Gastrocnemius medialis (tissue), 4 donors: ENCODE measurements at regions not wholly inside any gene's neighbourhood (a gene's known extent, or its start where the extent isn't known, plus 50 kb on each side); places are given as distances from the start of the nearest gene placed in this dataset.

ENCODE experiments used
- ATAC-seq, 2 donors: fragments of 150-250 bp; one replicate each; pipeline ENCODE4 v1.9.1; 2016
- DNase-seq, 2 donors: peaks; one replicate each; pipeline ENCODE4 v3.0.0-alpha.2; 2019
- H3K27ac ChIP-seq, 4 donors: fragments of 200-600 bp; sonication (generic); 1 replicate in 1 of 4; 2 replicates in 3 of 4; pipeline ENCODE4 v1.5.1; 2016 to 2018; ENCODE audit warnings: mild to moderate bottlenecking in 2 of 4, moderate library complexity in 1 of 4
- H3K27me3 ChIP-seq, 3 donors: fragments of 200-600 bp; sonication (generic) in 2 of 3; 1 replicate in 1 of 3; 2 replicates in 2 of 3; pipeline versions ENCODE4 v1.5.1 to v1.6.0; 2016 to 2019; ENCODE audit warnings: mild to moderate bottlenecking in 1 of 3, moderate library complexity in 1 of 3
- H3K36me3 ChIP-seq, 2 donors: fragments of 200-600 bp; sonication (generic) in 1 of 2; one replicate each; pipeline ENCODE4 v1.5.1; 2017 to 2018
- H3K4me1 ChIP-seq, 2 donors: fragments of 200-600 bp; sonication (generic) in 1 of 2; one replicate each; pipeline ENCODE4 v1.5.1; 2016 to 2017; ENCODE audit warnings: mild to moderate bottlenecking in 2 of 2
- H3K4me3 ChIP-seq, 4 donors: fragments of 200-600 bp; sonication (generic) in 3 of 4; 1 replicate in 1 of 4; 2 replicates in 3 of 4; pipeline ENCODE4 v1.5.1; 2016 to 2019; ENCODE audit warnings: mild to moderate bottlenecking in 2 of 4
- H3K9me3 ChIP-seq, 3 donors: fragments of 200-600 bp; sonication (generic) in 2 of 3; 1 replicate in 1 of 3; 2 replicates in 2 of 3; pipeline ENCODE4 v1.5.1; 2016 to 2019
- POLR2A ChIP-seq, 2 donors: fragments of 450-650 bp; IDR thresholded peaks; one replicate each; pipeline ENCODE4 v1.6.1; 2017; ENCODE audit warnings: antibody characterized with exemption in 2 of 2, mild to moderate bottlenecking in 2 of 2, moderate library complexity in 2 of 2
- in situ Hi-C, 4 donors: fragments of 200-750 bp; cut with MboI; loops; one replicate each; pipeline versions ENCODE4 v1.15.0 to v1.8.0; 2017; ENCODE audit warnings: low sequenced_read_pairs in 4 of 4
- intact Hi-C: fragments of 100-400 bp; cut with DNase I; formaldehyde crosslinking; loops from one replicate; pipeline ENCODE4 v1.15.1; 2023; ENCODE audit warnings: low total_unique reads
- TF ChIP-seq, protein P1 (sequence below), 5 experiments: fragments of 450-650 bp in 3 of 5; fragments of 200-600 bp in 2 of 5; sonication (generic) in 2 of 5; IDR thresholded peaks in 4 of 5; conservative IDR thresholded peaks in 1 of 5; 1 replicate in 4 of 5; 2 replicates in 1 of 5; pipeline ENCODE4 v1.5.1; 2016 to 2019; ENCODE audit warnings: antibody characterized with exemption in 5 of 5, mild to moderate bottlenecking in 3 of 5, moderate library complexity in 3 of 5

- Histone ChIP-seq H3K9me3 (no peaks in the 10 kb centered on the region), H3K27ac (no peak overlapping the region), H3K4me1 (peaks cover 0 to 8% of the 10 kb centered on the region in 2 donors), H3K36me3 (no peaks in the 10 kb centered on the region), H3K27me3 (no peaks in the 10 kb centered on the region), H3K4me3 (no peak overlapping the region)
- ATAC-seq (no peak), DNase-seq (no peak)
- intact Hi-C loops, result no loop called here
- no peak for TF ChIP-seq POLR2A (IDR thresholded peaks at IDR 0.05)
- TF ChIP-seq, protein P1, sequence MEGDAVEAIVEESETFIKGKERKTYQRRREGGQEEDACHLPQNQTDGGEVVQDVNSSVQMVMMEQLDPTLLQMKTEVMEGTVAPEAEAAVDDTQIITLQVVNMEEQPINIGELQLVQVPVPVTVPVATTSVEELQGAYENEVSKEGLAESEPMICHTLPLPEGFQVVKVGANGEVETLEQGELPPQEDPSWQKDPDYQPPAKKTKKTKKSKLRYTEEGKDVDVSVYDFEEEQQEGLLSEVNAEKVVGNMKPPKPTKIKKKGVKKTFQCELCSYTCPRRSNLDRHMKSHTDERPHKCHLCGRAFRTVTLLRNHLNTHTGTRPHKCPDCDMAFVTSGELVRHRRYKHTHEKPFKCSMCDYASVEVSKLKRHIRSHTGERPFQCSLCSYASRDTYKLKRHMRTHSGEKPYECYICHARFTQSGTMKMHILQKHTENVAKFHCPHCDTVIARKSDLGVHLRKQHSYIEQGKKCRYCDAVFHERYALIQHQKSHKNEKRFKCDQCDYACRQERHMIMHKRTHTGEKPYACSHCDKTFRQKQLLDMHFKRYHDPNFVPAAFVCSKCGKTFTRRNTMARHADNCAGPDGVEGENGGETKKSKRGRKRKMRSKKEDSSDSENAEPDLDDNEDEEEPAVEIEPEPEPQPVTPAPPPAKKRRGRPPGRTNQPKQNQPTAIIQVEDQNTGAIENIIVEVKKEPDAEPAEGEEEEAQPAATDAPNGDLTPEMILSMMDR (IDR thresholded peaks at IDR 0.05 in 4 of 5, conservative IDR thresholded peaks at IDR 0.05 in 1 of 5), result no peak
- in situ Hi-C loops, result no loop called here
Observed at GRCh38 chr2:104620801-104621200, 233.1 kb upstream of the POU3F3 start.

DNA sequence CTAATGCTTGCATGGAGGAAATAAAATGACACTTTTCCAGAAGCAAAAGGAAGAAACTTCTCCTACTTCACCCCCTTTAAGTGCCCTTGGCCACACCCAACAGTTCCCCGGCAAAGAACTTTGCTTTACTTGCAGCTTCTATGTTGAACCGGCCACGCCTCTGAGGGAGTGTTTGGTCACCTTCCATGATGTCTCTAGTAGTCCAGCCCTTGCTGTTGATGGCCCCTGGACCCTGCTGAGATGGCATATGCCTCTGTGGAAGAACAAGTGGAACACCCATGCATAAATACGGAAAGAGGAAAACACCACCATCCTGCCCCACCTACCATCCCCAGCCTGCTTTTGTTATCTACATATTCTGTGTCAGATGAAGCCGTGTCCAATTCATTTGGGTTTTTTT lies 218.3 kb upstream of the POU3F3 start:
- TF ChIP-seq, protein P1 (IDR thresholded peaks at IDR 0.05 in 4 of 5, conservative IDR thresholded peaks at IDR 0.05 in 1 of 5), result no peak
- TF ChIP-seq POLR2A (IDR thresholded peaks at IDR 0.05), result no peak
- H3K27ac ChIP-seq, result no peak overlapping the region
- ATAC-seq (no peak), DNase-seq (no peak)
- no peaks in the 10 kb centered on the region for H3K36me3 ChIP-seq
- H3K27me3 ChIP-seq, result no peaks in the 10 kb centered on the region
- in situ Hi-C loops, result no loop called here
- no peak overlapping the region for H3K4me3 ChIP-seq
- H3K9me3 ChIP-seq, result no peaks in the 10 kb centered on the region
- intact Hi-C loops, result no loop called here
- no peaks in the 10 kb centered on the region for H3K4me1 ChIP-seq

- DNase-seq, result no peak
- TF ChIP-seq POLR2A (IDR thresholded peaks at IDR 0.05), result no peak
- TF ChIP-seq, protein P1 (IDR thresholded peaks at IDR 0.05 in 4 of 5, conservative IDR thresholded peaks at IDR 0.05 in 1 of 5), result no peak
- no peaks in the 10 kb centered on the region for H3K36me3 ChIP-seq
- ATAC-seq, result no peak
- H3K27ac ChIP-seq, result no peak overlapping the region
- no peaks in the 10 kb centered on the region for H3K4me1 ChIP-seq
- H3K9me3 ChIP-seq, result no peaks in the 10 kb centered on the region
- no peaks in the 10 kb centered on the region for H3K27me3 ChIP-seq
- intact Hi-C loops, result no loop called here
- no peak overlapping the region for H3K4me3 ChIP-seq
- in situ Hi-C loops, result no loop called here
Observed at GRCh38 chr2:104638190-104638858, 215.6 kb upstream of the POU3F3 start.

DNA sequence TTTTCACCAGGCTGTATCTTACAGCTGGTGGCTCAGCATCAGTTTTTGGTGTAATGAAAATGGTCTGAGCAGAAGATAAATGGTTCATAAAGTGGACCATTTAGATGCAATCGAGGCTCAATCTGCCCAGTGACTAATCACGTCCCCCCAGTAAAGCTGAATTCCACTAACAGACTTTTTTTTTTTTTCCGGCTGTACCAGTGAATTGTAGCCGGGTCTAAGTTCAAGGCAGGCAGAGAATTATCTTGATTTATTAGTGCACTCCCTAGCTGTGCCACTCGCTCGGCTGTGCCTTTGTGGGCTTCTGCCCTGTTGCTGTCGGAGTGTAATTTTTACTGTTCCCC lies 215.1 kb upstream of the POU3F3 start:
- DNase-seq, result no peak
- no peak for ATAC-seq
- no peak overlapping the region for H3K27ac ChIP-seq
- no peaks in the 10 kb centered on the region for H3K36me3 ChIP-seq
- no peak for TF ChIP-seq POLR2A (IDR thresholded peaks at IDR 0.05)
- TF ChIP-seq, protein P1 (IDR thresholded peaks at IDR 0.05 in 4 of 5, conservative IDR thresholded peaks at IDR 0.05 in 1 of 5), result no peak
- H3K4me1 ChIP-seq, result no peaks in the 10 kb centered on the region
- H3K4me3 ChIP-seq, result no peak overlapping the region
- no peaks in the 10 kb centered on the region for H3K9me3 ChIP-seq
- H3K27me3 ChIP-seq, result no peaks in the 10 kb centered on the region
- in situ Hi-C loops, result no loop called here
- intact Hi-C loops, result no loop called here

DNA sequence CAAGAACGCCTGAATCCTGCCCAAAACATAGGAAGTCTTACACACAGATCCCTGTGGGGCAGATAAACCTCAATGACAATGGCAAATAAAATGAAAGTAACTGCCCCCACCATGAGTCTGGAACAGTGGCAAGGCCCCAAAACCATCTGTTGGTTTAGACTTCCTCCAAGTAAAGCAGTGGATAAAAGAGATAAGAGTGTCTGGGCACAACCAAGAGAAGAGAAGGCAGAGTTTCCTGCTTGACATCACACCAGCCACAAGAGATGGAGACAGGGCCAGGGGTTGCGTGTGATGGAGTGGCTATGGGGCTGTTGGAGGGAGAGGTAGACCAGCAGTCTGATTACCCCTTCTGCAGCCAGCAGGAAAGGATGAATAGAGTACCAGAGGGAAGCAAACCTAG lies 212.1 kb upstream of the POU3F3 start:
- no peak overlapping the region for H3K4me3 ChIP-seq
- ATAC-seq, result no peak
- intact Hi-C loops, result loop anchor here (10.0 kb wide), 1 partner anchor 1303 kb away; no protein-coding TSS in a partner anchor
- H3K4me1 ChIP-seq, result no peaks in the 10 kb centered on the region
- H3K36me3 ChIP-seq, result no peaks in the 10 kb centered on the region
- H3K27me3 ChIP-seq, result no peaks in the 10 kb centered on the region
- no peaks in the 10 kb centered on the region for H3K9me3 ChIP-seq
- in situ Hi-C loops, result no loop called here
- H3K27ac ChIP-seq, result no peak overlapping the region
- TF ChIP-seq, protein P1 (IDR thresholded peaks at IDR 0.05 in 4 of 5, conservative IDR thresholded peaks at IDR 0.05 in 1 of 5), result no peak
- no peak for TF ChIP-seq POLR2A (IDR thresholded peaks at IDR 0.05)
- no peak for DNase-seq
